Common myeloid progenitor, CD34-positive (primary cell): ENCODE measurements at regions not wholly inside any gene's neighbourhood (a gene's known extent, or its start where the extent isn't known, plus 50 kb on each side); places are given as distances from the start of the nearest gene placed in this dataset.

Experiments used
- CTCF ChIA-PET: fragments of 350-600 bp; sonication (Branson Sonifier 250); formaldehyde crosslinking; loops from one replicate; lab custom pipeline; 2021; ENCODE audit warnings: antibody characterized with exemption; lab: Charles Lee
- POLR2A ChIA-PET: fragments of 350-600 bp; sonication (Branson Sonifier 250); formaldehyde crosslinking; loops from one replicate; lab custom pipeline; 2021; ENCODE audit warnings: antibody characterized with exemption; lab: Charles Lee
- DNase-seq, 3 donors: peaks; one replicate each; pipeline versions ENCODE4 v3.0.0 to v3.0.0-alpha.2; 2013
- H3K27ac ChIP-seq, 2 experiments: 1 replicate in 1 of 2; 2 replicates in 1 of 2; pipeline ENCODE4 v1.7.0; 2013; ENCODE audit warnings: inconsistent platforms in 2 of 2, low read length in 2 of 2, mild to moderate bottlenecking in 2 of 2, low read depth in 1 of 2, moderate library complexity in 1 of 2; ENCODE audit not compliant: severe bottlenecking in 2 of 2, insufficient read depth in 1 of 2, poor library complexity in 1 of 2
- H3K27me3 ChIP-seq, 5 experiments: replicated peaks in 2 of 5; 1 replicate in 3 of 5; 2 replicates in 2 of 5; pipeline versions ENCODE4 v1.6.1 to v1.7.0; 2013; ENCODE audit warnings: low read length in 4 of 5, mild to moderate bottlenecking in 2 of 5, moderate library complexity in 2 of 5, inconsistent platforms in 1 of 5; ENCODE audit not compliant: insufficient read depth in 5 of 5, control insufficient read depth in 4 of 5
- H3K36me3 ChIP-seq, 4 experiments: 1 replicate in 2 of 4; 2 replicates in 2 of 4; pipeline versions ENCODE4 v1.6.1 to v1.7.0; 2013; ENCODE audit warnings: low read length in 3 of 4, control low read depth in 1 of 4, mild to moderate bottlenecking in 1 of 4; ENCODE audit not compliant: control insufficient read depth in 4 of 4, insufficient read depth in 4 of 4
- H3K4me1 ChIP-seq, 4 experiments: 1 replicate in 3 of 4; 2 replicates in 1 of 4; pipeline versions ENCODE4 v1.6.1 to v1.7.1; 2013; ENCODE audit warnings: low read length in 3 of 4, mild to moderate bottlenecking in 3 of 4, control low read depth in 1 of 4, inconsistent platforms in 1 of 4, moderate library complexity in 1 of 4; ENCODE audit not compliant: control insufficient read depth in 4 of 4, insufficient read depth in 4 of 4; ENCODE audit errors: control extremely low read depth in 1 of 4
- H3K4me3 ChIP-seq, 7 experiments: 1 replicate in 4 of 7; 2 replicates in 3 of 7; pipeline versions ENCODE4 v1.5.1 to v1.7.0; 2013; ENCODE audit warnings: mild to moderate bottlenecking in 7 of 7, low read length in 6 of 7, moderate library complexity in 6 of 7, inconsistent platforms in 2 of 7, low read depth in 2 of 7, control low read depth in 1 of 7; ENCODE audit not compliant: insufficient read depth in 4 of 7, control insufficient read depth in 1 of 7; ENCODE audit errors: extremely low read depth in 1 of 7
- H3K9me3 ChIP-seq, 5 experiments: 1 replicate in 4 of 5; 2 replicates in 1 of 5; pipeline versions ENCODE4 v1.6.1 to v1.7.1; 2013; ENCODE audit warnings: low read length in 4 of 5, mild to moderate bottlenecking in 2 of 5, inconsistent platforms in 1 of 5, low read depth in 1 of 5, moderate library complexity in 1 of 5; ENCODE audit not compliant: control insufficient read depth in 4 of 5, insufficient read depth in 2 of 5; ENCODE audit errors: control extremely low read depth in 1 of 5
- WGBS: methylation state at CpG from one replicate; pipeline ENCODE4 v1.1.5; 2013; ENCODE audit not compliant: insufficient coverage; 5-methylcytosine and 5-hydroxymethylcytosine counted together

- peaks cover 0 to 8% (median 3%) of the 10 kb centered on the region in 4 experiments for H3K4me1 ChIP-seq
- CTCF ChIA-PET, result interaction anchor here (0.6 kb wide), 1 partner anchor 255 kb away, joined by 3 read pairs; no protein-coding TSS in a partner anchor
- no peak overlapping the region for H3K4me3 ChIP-seq
- H3K9me3 ChIP-seq, result no peaks in the 10 kb centered on the region
- H3K36me3 ChIP-seq, result peaks cover 0 to 32% (median 5%) of the 10 kb centered on the region in 4 experiments
- POLR2A ChIA-PET, result no interaction called here
- H3K27ac ChIP-seq, result peak overlapping the region in 1 of 2 experiments; percentile 43
- H3K27me3 ChIP-seq, result no peaks in the 10 kb centered on the region
- WGBS, result 98% methylated on average over 8 of the region's 11 CpGs
- no peak for DNase-seq
These were observed 67.2 kb downstream of the ARHGEF18 start for GRCh38 chr19:7415857-7416371.

- ChIA-PET CTCF (no interaction called here), POLR2A (no interaction called here)
- Histone ChIP-seq H3K4me1 (peaks cover 0 to 8% (median 3%) of the 10 kb centered on the region in 4 experiments), H3K9me3 (no peaks in the 10 kb centered on the region), H3K27me3 (no peaks in the 10 kb centered on the region), H3K4me3 (no peak overlapping the region), H3K36me3 (peaks cover 2 to 39% (median 12%) of the 10 kb centered on the region in 4 experiments), H3K27ac (no peak overlapping the region)
- 95% methylated on average over 9 of the region's 9 CpGs for WGBS
- no peak for DNase-seq
These were observed 69.1 kb downstream of the ARHGEF18 start for GRCh38 chr19:7417671-7418324.

- no peak overlapping the region for H3K4me3 ChIP-seq
- no peak for DNase-seq
- peaks cover 0 to 8% (median 3%) of the 10 kb centered on the region in 4 experiments for H3K4me1 ChIP-seq
- H3K36me3 ChIP-seq, result peaks cover 5 to 43% (median 13%) of the 10 kb centered on the region in 4 experiments
- CTCF ChIA-PET, result no interaction called here
- H3K27me3 ChIP-seq, result no peaks in the 10 kb centered on the region
- WGBS, result 85% methylated on average over 9 of the region's 9 CpGs
- H3K9me3 ChIP-seq, result no peaks in the 10 kb centered on the region
- H3K27ac ChIP-seq, result no peak overlapping the region
- POLR2A ChIA-PET, result no interaction called here
These were observed 69.9 kb downstream of the ARHGEF18 start for GRCh38 chr19:7418596-7418995.

- Histone ChIP-seq H3K27ac (no peak overlapping the region), H3K27me3 (no peaks in the 10 kb centered on the region), H3K4me1 (peaks cover 0 to 8% (median 3%) of the 10 kb centered on the region in 4 experiments), H3K36me3 (peaks cover 9 to 44% (median 13%) of the 10 kb centered on the region in 4 experiments), H3K4me3 (no peak overlapping the region), H3K9me3 (no peaks in the 10 kb centered on the region)
- POLR2A ChIA-PET, result no interaction called here
- CTCF ChIA-PET, result no interaction called here
- DNase-seq, result no peak
- WGBS, result 96% methylated on average over 9 of the region's 12 CpGs
These were observed 69.7 kb downstream of the PEX11G start for GRCh38 chr19:7419153-7419552.

- 93% methylated on average over 7 of the region's 10 CpGs for WGBS
- POLR2A ChIA-PET, result no interaction called here
- no peak for DNase-seq
- Histone ChIP-seq H3K9me3 (no peaks in the 10 kb centered on the region), H3K27me3 (no peaks in the 10 kb centered on the region), H3K4me3 (no peak overlapping the region), H3K4me1 (peaks cover 0 to 8% (median 2%) of the 10 kb centered on the region in 4 experiments), H3K27ac (no peak overlapping the region), H3K36me3 (peaks cover 9 to 49% (median 17%) of the 10 kb centered on the region in 4 experiments)
- CTCF ChIA-PET, result no interaction called here
These were observed 68.9 kb downstream of the PEX11G start for GRCh38 chr19:7419777-7420439.

GRCh38 chr19:7421941-7422744 lies 66.7 kb downstream of the PEX11G start:
- Histone ChIP-seq H3K9me3 (no peaks in the 10 kb centered on the region), H3K4me1 (no peaks in the 10 kb centered on the region), H3K27ac (no peak overlapping the region), H3K4me3 (no peak overlapping the region), H3K36me3 (peaks cover 9 to 44% (median 21%) of the 10 kb centered on the region in 4 experiments), H3K27me3 (no peaks in the 10 kb centered on the region)
- ChIA-PET CTCF (no interaction called here), POLR2A (no interaction called here)
- DNase-seq, result no peak
- WGBS, result 89% methylated on average over 16 of the region's 17 CpGs
